Thyroid gland (tissue), 4 donors: ENCODE measurements at regions not wholly inside any gene's neighbourhood (a gene's known extent, or its start where the extent isn't known, plus 50 kb on each side); places are given as distances from the start of the nearest gene placed in this dataset.

ENCODE experiments used
- DNase-seq, 2 donors: peaks; one replicate each; pipeline ENCODE4 v3.0.0-alpha.2; 2019
- H3K27ac ChIP-seq, 3 donors: fragments of 200-600 bp; sonication (generic); 1 replicate in 2 of 3; 2 replicates in 1 of 3; pipeline ENCODE4 v1.5.1; 2016 to 2019; ENCODE audit warnings: mild to moderate bottlenecking in 1 of 3, moderate library complexity in 1 of 3
- H3K27me3 ChIP-seq: fragments of 200-600 bp; sonication (generic); one replicate; pipeline ENCODE4 v1.5.1; 2019
- H3K36me3 ChIP-seq, 2 donors: fragments of 200-600 bp; sonication (generic); one replicate each; pipeline ENCODE4 v1.5.1; 2016 to 2019
- H3K4me1 ChIP-seq, 2 donors: fragments of 200-600 bp; sonication (generic); one replicate each; pipeline ENCODE4 v1.5.1; 2017 to 2019
- H3K4me3 ChIP-seq, 3 donors: fragments of 200-600 bp; sonication (generic); replicated peaks in 1 of 3; 1 replicate in 2 of 3; 2 replicates in 1 of 3; pipeline ENCODE4 v1.5.1; 2016; ENCODE audit warnings: mild to moderate bottlenecking in 1 of 3
- H3K9me3 ChIP-seq: fragments of 200-600 bp; sonication (generic); one replicate; pipeline ENCODE4 v1.5.1; 2017
- CTCF ChIP-seq, 6 experiments: fragments of 200-600 bp in 3 of 6; fragments of 450-650 bp in 3 of 6; sonication (generic) in 3 of 6; IDR thresholded peaks; one replicate each; pipeline ENCODE4 v1.5.1; 2016 to 2019; ENCODE audit warnings: antibody characterized with exemption in 6 of 6, mild to moderate bottlenecking in 2 of 6, inconsistent platforms in 1 of 6, moderate library complexity in 1 of 6
- POLR2A ChIP-seq, 2 donors: fragments of 450-650 bp; IDR thresholded peaks; one replicate each; pipeline ENCODE4 v1.6.1; 2017; ENCODE audit warnings: antibody characterized with exemption in 2 of 2, mild to moderate bottlenecking in 2 of 2, moderate library complexity in 1 of 2
- WGBS, 2 donors: methylation state at CpG; one replicate each; pipeline ENCODE4 v1.1.5; 2017; 5-methylcytosine and 5-hydroxymethylcytosine counted together
- intact Hi-C: fragments of 100-400 bp; cut with DNase I; formaldehyde crosslinking; loops from one replicate; pipeline ENCODE4 v1.15.1; 2023

GRCh38 chr11:11215058-11215815 lies 137.8 kb downstream of the CSNK2A3 start:
- DNase-seq, result no peak
- Histone ChIP-seq H3K36me3 (no peaks in the 10 kb centered on the region), H3K4me1 (peaks cover 54 to 74% of the 10 kb centered on the region in 2 donors), H3K4me3 (no peak overlapping the region), H3K27ac (no peak overlapping the region), H3K27me3 (no peaks in the 10 kb centered on the region), H3K9me3 (no peaks in the 10 kb centered on the region)
- no peak for TF ChIP-seq CTCF (IDR thresholded peaks at IDR 0.05)
- no peak for TF ChIP-seq POLR2A (IDR thresholded peaks at IDR 0.05)
- WGBS, 2 donors, result 88 to 94% methylated on average over 5 of the region's 5 CpGs
- intact Hi-C loops, result no loop called here

GRCh38 chr11:11213117-11213516 lies 139.9 kb downstream of the CSNK2A3 start:
- H3K36me3 ChIP-seq, result no peaks in the 10 kb centered on the region
- intact Hi-C loops, result no loop called here
- peaks cover 38 to 58% of the 10 kb centered on the region in 2 donors for H3K4me1 ChIP-seq
- H3K4me3 ChIP-seq, result no peak overlapping the region
- no peak for DNase-seq
- 88 to 91% methylated on average over 4 of the region's 4 CpGs for WGBS, 2 donors
- no peak overlapping the region for H3K27ac ChIP-seq
- no peaks in the 10 kb centered on the region for H3K9me3 ChIP-seq
- TF ChIP-seq CTCF (IDR thresholded peaks at IDR 0.05) (no peak), POLR2A (IDR thresholded peaks at IDR 0.05) (no peak)
- H3K27me3 ChIP-seq, result no peaks in the 10 kb centered on the region

- H3K36me3 ChIP-seq, result no peaks in the 10 kb centered on the region
- H3K4me1 ChIP-seq, result peaks cover 30 to 48% of the 10 kb centered on the region in 2 donors
- H3K4me3 ChIP-seq, result no peak overlapping the region
- H3K27ac ChIP-seq, result peak overlapping the region in 2 of 3 donors; percentile 17 to 54
- H3K27me3 ChIP-seq, result no peaks in the 10 kb centered on the region
- peak; percentile 56 to 65 for DNase-seq
- H3K9me3 ChIP-seq, result no peaks in the 10 kb centered on the region
- no peak for TF ChIP-seq POLR2A (IDR thresholded peaks at IDR 0.05)
- TF ChIP-seq CTCF (IDR thresholded peaks at IDR 0.05), result no peak
- intact Hi-C loops, result no loop called here
These were observed 141.2 kb downstream of the CSNK2A3 start for GRCh38 chr11:11211888-11212287.

- TF ChIP-seq POLR2A (IDR thresholded peaks at IDR 0.05) (no peak), CTCF (IDR thresholded peaks at IDR 0.05) (no peak)
- Histone ChIP-seq H3K9me3 (no peaks in the 10 kb centered on the region), H3K27ac (peak overlapping the region; percentile 17 to 54 (median 25)), H3K4me3 (no peak overlapping the region), H3K27me3 (no peaks in the 10 kb centered on the region), H3K36me3 (no peaks in the 10 kb centered on the region), H3K4me1 (peaks cover 26 to 41% of the 10 kb centered on the region in 2 donors)
- DNase-seq, result peak; percentile 63 to 68
- 20 to 22% methylated on average over 7 of the region's 7 CpGs for WGBS, 2 donors
- intact Hi-C loops, result no loop called here
These were observed 141.9 kb downstream of the CSNK2A3 start for GRCh38 chr11:11211186-11211585.

- Histone ChIP-seq H3K36me3 (no peaks in the 10 kb centered on the region), H3K4me1 (peaks cover 21 to 33% of the 10 kb centered on the region in 2 donors), H3K27ac (no peak overlapping the region), H3K9me3 (no peaks in the 10 kb centered on the region), H3K27me3 (no peaks in the 10 kb centered on the region), H3K4me3 (no peak overlapping the region)
- 64 to 65% methylated on average over 3 of the region's 3 CpGs for WGBS, 2 donors
- intact Hi-C loops, result no loop called here
- TF ChIP-seq CTCF (IDR thresholded peaks at IDR 0.05), result no peak
- TF ChIP-seq POLR2A (IDR thresholded peaks at IDR 0.05), result no peak
- DNase-seq, result no peak
These were observed 142.6 kb downstream of the CSNK2A3 start for GRCh38 chr11:11210446-11210845.
